HUDEP-2 (cell line): ENCODE measurements at regions not wholly inside any gene's neighbourhood (a gene's known extent, or its start where the extent isn't known, plus 50 kb on each side); places are given as distances from the start of the nearest gene placed in this dataset.
"Not testable (repeated sequence)": the region's sequence is repeated elsewhere in the genome, so short reads cannot be mapped to it uniquely, and the experiment has no call there.

Experiments
- DNase-seq, 76 experiments: peaks; one replicate each; lab custom pipeline; 2025; ENCODE audit not compliant: unreplicated experiment in 76 of 76; lab: John Stamatoyannopoulos, UW

GRCh38 chr13:39803156-39803555 is 147.7 kb downstream of the COG6 start:
- no peak for DNase-seq

GRCh38 chr13:39803851-39804250 is 148.4 kb downstream of the COG6 start:
- DNase-seq: no peak

- DNase-seq: no peak
These were observed 149.1 kb downstream of the COG6 start for GRCh38 chr13:39804332-39805210.

- no peak for DNase-seq
These were observed 154.0 kb downstream of the COG6 start for GRCh38 chr13:39809466-39809865.

GRCh38 chr13:39810091-39810877 is 154.8 kb downstream of the COG6 start:
- no peak for DNase-seq

- DNase-seq: no peak
These were observed 155.6 kb downstream of the COG6 start for GRCh38 chr13:39811051-39811450.

- DNase-seq: no peak
These were observed 156.2 kb downstream of the COG6 start for GRCh38 chr13:39811696-39812095.

GRCh38 chr13:39815345-39816111 is 160.1 kb downstream of the COG6 start:
- DNase-seq: no peak

- no peak for DNase-seq
These were observed 161.5 kb downstream of the COG6 start for GRCh38 chr13:39816936-39817335.

- no peak for DNase-seq
These were observed 163.5 kb downstream of the COG6 start for GRCh38 chr13:39818953-39819352.

GRCh38 chr13:39820606-39821005 is 165.1 kb downstream of the COG6 start:
- DNase-seq: no peak

- no peak for DNase-seq
These were observed 166.5 kb downstream of the COG6 start for GRCh38 chr13:39821977-39822376.

GRCh38 chr13:39822437-39822836 is 167.0 kb downstream of the COG6 start:
- no peak for DNase-seq

GRCh38 chr13:39823063-39823713 is 167.7 kb downstream of the COG6 start:
- no peak for DNase-seq

- no peak for DNase-seq
These were observed 170.4 kb downstream of the COG6 start for GRCh38 chr13:39825886-39826285.

GRCh38 chr13:39835253-39835652 is 179.8 kb downstream of the COG6 start:
- no peak for DNase-seq

- DNase-seq: no peak
These were observed 180.6 kb downstream of the COG6 start for GRCh38 chr13:39836038-39836437.

- not testable (repeated sequence) for DNase-seq
These were observed 182.4 kb downstream of the COG6 start for GRCh38 chr13:39837866-39838265.

GRCh38 chr13:39840201-39840600 is 184.7 kb downstream of the COG6 start:
- no peak for DNase-seq

- DNase-seq: no peak
These were observed 191.9 kb downstream of the COG6 start for GRCh38 chr13:39847336-39847735.

GRCh38 chr13:39855236-39855635 is 199.8 kb downstream of the COG6 start:
- no peak for DNase-seq
